Brain microvascular endothelial cell (primary cell): ENCODE measurements at regions not wholly inside any gene's neighbourhood (a gene's known extent, or its start where the extent isn't known, plus 50 kb on each side); places are given as distances from the start of the nearest gene placed in this dataset.
A peak's percentile ranks its signal among the peaks of the same experiment; 100 is the strongest.

Experiments used
- DNase-seq: peaks from one replicate; pipeline ENCODE4 v3.0.0-alpha.2; 2020
- H3K27ac ChIP-seq: fragments of 250-450 bp; sonication (Bioruptor Pico); 2 replicates; pipeline ENCODE4 v1.5.1; 2020; ENCODE audit warnings: mild to moderate bottlenecking, moderate library complexity
- H3K27me3 ChIP-seq: fragments of 250-450 bp; sonication (Bioruptor Pico); replicated peaks from 2 replicates; pipeline ENCODE4 v1.5.1; 2020; ENCODE audit warnings: mild to moderate bottlenecking
- H3K36me3 ChIP-seq: fragments of 250-450 bp; sonication (Bioruptor Pico); replicated peaks from 2 replicates; pipeline ENCODE4 v1.5.1; 2020; ENCODE audit warnings: mild to moderate bottlenecking
- H3K4me3 ChIP-seq: 2 replicates; pipeline ENCODE4 v1.5.1; 2011; ENCODE audit warnings: low read depth, mild to moderate bottlenecking, control low read depth, low read length, moderate library complexity
- in situ Hi-C: cut with HindIII; loops from 2 replicates; pipeline ENCODE4 v1.10.0; 2017; ENCODE audit warnings: low sequenced_read_pairs, low pct_ligation_motif_present
- TF ChIP-seq, protein P1 (sequence below): IDR thresholded peaks from 2 replicates; pipeline ENCODE4 v1.5.1; 2011; ENCODE audit warnings: low read depth, mild to moderate bottlenecking, moderate library complexity, low read length, control low read depth, inconsistent platforms; ENCODE audit errors: missing control alignments

- Histone ChIP-seq H3K36me3 (no peaks in the 10 kb centered on the region), H3K27me3 (no peaks in the 10 kb centered on the region), H3K4me3 (no peak overlapping the region), H3K27ac (no peak overlapping the region)
- TF ChIP-seq, protein P1, sequence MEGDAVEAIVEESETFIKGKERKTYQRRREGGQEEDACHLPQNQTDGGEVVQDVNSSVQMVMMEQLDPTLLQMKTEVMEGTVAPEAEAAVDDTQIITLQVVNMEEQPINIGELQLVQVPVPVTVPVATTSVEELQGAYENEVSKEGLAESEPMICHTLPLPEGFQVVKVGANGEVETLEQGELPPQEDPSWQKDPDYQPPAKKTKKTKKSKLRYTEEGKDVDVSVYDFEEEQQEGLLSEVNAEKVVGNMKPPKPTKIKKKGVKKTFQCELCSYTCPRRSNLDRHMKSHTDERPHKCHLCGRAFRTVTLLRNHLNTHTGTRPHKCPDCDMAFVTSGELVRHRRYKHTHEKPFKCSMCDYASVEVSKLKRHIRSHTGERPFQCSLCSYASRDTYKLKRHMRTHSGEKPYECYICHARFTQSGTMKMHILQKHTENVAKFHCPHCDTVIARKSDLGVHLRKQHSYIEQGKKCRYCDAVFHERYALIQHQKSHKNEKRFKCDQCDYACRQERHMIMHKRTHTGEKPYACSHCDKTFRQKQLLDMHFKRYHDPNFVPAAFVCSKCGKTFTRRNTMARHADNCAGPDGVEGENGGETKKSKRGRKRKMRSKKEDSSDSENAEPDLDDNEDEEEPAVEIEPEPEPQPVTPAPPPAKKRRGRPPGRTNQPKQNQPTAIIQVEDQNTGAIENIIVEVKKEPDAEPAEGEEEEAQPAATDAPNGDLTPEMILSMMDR, result peak; percentile 71
- in situ Hi-C loops, result no loop called here
- DNase-seq, result peak; percentile 62
Measured at GRCh38 chr2:24421668-24422067, 61.3 kb upstream of the ITSN2 start.

DNA sequence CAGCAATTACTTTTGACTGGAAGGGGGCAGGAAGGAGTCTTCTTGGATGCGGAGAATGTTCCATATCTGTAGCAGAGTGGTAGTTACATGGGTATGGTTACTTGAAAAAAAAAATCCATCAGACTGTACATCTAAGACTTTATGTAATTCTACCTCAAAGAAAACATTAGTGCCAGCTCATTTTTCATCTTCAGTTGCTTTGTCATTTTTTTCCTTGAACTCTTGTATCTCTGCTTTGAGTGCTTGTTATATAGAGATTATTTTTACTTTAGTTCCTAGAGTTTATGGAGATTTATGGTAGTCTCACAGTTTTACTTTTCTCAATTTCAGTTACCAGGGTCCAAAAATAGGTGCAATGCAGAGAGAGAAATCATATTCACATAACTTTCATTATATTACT lies 60.0 kb upstream of the ITSN2 start:
- no peak for DNase-seq
- no peaks in the 10 kb centered on the region for H3K36me3 ChIP-seq
- H3K27me3 ChIP-seq, result no peaks in the 10 kb centered on the region
- no peak overlapping the region for H3K4me3 ChIP-seq
- H3K27ac ChIP-seq, result no peak overlapping the region
- in situ Hi-C loops, result no loop called here
- TF ChIP-seq, protein P1, result no peak

- in situ Hi-C loops, result no loop called here
- no peaks in the 10 kb centered on the region for H3K27me3 ChIP-seq
- TF ChIP-seq, protein P1, result no peak
- no peak overlapping the region for H3K4me3 ChIP-seq
- no peaks in the 10 kb centered on the region for H3K36me3 ChIP-seq
- H3K27ac ChIP-seq, result no peak overlapping the region
- no peak for DNase-seq
Measured at GRCh38 chr2:24418166-24418841, 58.0 kb upstream of the ITSN2 start.

DNA sequence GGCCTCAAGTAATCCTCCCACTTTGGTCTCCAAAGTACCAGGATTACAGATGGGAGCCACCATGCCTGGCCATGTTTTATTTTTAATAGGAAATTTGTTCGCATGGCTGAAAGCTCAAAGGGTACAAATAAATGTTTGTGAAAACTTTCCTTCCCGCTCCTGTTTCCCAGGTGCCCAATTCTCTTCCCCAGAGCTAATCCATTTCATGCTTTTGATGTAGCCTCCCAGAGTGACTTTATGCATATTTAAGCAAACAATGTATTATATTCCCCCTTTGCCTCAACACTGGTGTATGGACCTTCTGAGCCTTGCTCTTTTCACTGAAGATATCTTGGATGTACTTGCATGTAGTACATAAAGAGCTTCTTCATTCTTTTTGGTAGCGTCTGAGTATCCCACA lies 52.5 kb upstream of the ITSN2 start:
- no peaks in the 10 kb centered on the region for H3K27me3 ChIP-seq
- no peak overlapping the region for H3K27ac ChIP-seq
- no peak overlapping the region for H3K4me3 ChIP-seq
- in situ Hi-C loops, result no loop called here
- no peaks in the 10 kb centered on the region for H3K36me3 ChIP-seq
- TF ChIP-seq, protein P1, result no peak
- DNase-seq, result no peak

DNA sequence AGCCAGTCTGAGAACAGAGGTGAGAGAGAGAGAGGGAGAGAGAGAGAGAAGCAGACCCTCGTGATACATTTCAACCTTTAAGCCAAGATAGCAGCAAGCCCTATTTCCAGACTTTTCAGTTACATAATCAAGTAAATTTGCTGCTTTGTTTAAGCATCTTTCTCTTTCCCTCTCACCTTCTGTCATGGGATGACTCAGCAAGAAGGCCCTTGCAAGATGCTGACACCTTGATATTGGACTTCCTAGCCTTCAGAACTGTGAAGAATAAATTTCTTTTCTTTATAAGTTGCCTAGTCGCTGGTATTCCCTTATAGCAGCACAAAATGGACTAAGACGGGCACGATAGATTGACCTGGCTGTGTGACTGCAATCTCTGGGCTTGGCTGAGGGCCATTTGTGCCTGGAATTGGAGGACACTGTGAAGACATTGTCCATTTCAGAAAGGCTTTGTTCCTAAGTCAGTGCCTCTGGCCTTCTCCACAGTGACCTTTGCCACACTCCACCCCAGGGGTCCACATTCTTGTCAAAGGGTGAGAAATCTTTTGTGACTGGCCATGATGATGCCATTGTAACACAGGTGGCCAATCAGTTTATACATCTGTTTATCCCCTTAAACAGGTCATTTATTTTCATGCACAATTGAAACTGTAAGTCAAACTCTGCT lies 51.3 kb upstream of the ITSN2 start:
- Histone ChIP-seq H3K36me3 (no peaks in the 10 kb centered on the region), H3K27ac (no peak overlapping the region), H3K27me3 (no peaks in the 10 kb centered on the region), H3K4me3 (no peak overlapping the region)
- in situ Hi-C loops, result no loop called here
- no peak for DNase-seq
- TF ChIP-seq, protein P1, result no peak
